ENCODE measurements at regions not wholly inside any gene's neighbourhood (a gene's known extent, or its start where the extent isn't known, plus 50 kb on each side); places are given as distances from the start of the nearest gene placed in this dataset.

- TF ChIP-seq CTCF (IDR thresholded peaks at IDR 0.05; ENCODE audit: poor library complexity, severe bottlenecking) = no peak
- no peak overlapping the region for H3K27ac ChIP-seq (ENCODE audit: poor library complexity, severe bottlenecking)
- H3K36me3 ChIP-seq (ENCODE audit: low read depth) = no peaks in the 10 kb centered on the region
- peaks cover 3% of the 10 kb centered on the region for H3K9me3 ChIP-seq (ENCODE audit: severe bottlenecking)
- peaks cover 6% of the 10 kb centered on the region for H3K4me1 ChIP-seq (ENCODE audit: insufficient read depth, poor library complexity, severe bottlenecking)
- H3K4me3 ChIP-seq (ENCODE audit: severe bottlenecking) = no peak overlapping the region
- DNase-seq (ENCODE audit: low spot score) = no peak
- H3K27me3 ChIP-seq (ENCODE audit: insufficient read depth, poor library complexity, severe bottlenecking) = no peaks in the 10 kb centered on the region
- no peak for ATAC-seq (ENCODE audit: low read depth)
These were observed 159.6 kb downstream of the ACTL7B start for GRCh38 chr9:108696156-108696555.

GRCh38 chr9:108694170-108694569, 161.6 kb downstream of the ACTL7B start:
- Histone ChIP-seq H3K9me3 (ENCODE audit: severe bottlenecking) (peaks cover 3% of the 10 kb centered on the region), H3K4me1 (ENCODE audit: insufficient read depth, poor library complexity, severe bottlenecking) (peaks cover 6% of the 10 kb centered on the region), H3K27me3 (ENCODE audit: insufficient read depth, poor library complexity, severe bottlenecking) (no peaks in the 10 kb centered on the region), H3K36me3 (ENCODE audit: low read depth) (no peaks in the 10 kb centered on the region), H3K4me3 (ENCODE audit: severe bottlenecking) (no peak overlapping the region), H3K27ac (ENCODE audit: poor library complexity, severe bottlenecking) (no peak overlapping the region)
- no peak for TF ChIP-seq CTCF (IDR thresholded peaks at IDR 0.05; ENCODE audit: poor library complexity, severe bottlenecking)
- DNase-seq (ENCODE audit: low spot score) (no peak), ATAC-seq (ENCODE audit: low read depth) (no peak)

- peak; percentile 84 for ATAC-seq (ENCODE audit: low read depth)
- TF ChIP-seq CTCF (IDR thresholded peaks at IDR 0.05; ENCODE audit: poor library complexity, severe bottlenecking) = no peak
These were observed 164.2 kb downstream of the ACTL7B start for GRCh38 chr9:108691614-108692013.

GRCh38 chr9:108688676-108689075, 167.1 kb downstream of the ACTL7B start:
- TF ChIP-seq CTCF (IDR thresholded peaks at IDR 0.05; ENCODE audit: poor library complexity, severe bottlenecking) = no peak
- no peak for DNase-seq (ENCODE audit: low spot score)
- no peaks in the 10 kb centered on the region for H3K36me3 ChIP-seq (ENCODE audit: low read depth)
- no peaks in the 10 kb centered on the region for H3K27me3 ChIP-seq (ENCODE audit: insufficient read depth, poor library complexity, severe bottlenecking)
- no peaks in the 10 kb centered on the region for H3K9me3 ChIP-seq (ENCODE audit: severe bottlenecking)
- ATAC-seq (ENCODE audit: low read depth) = no peak
- peaks cover 6% of the 10 kb centered on the region for H3K4me1 ChIP-seq (ENCODE audit: insufficient read depth, poor library complexity, severe bottlenecking)
- no peak overlapping the region for H3K27ac ChIP-seq (ENCODE audit: poor library complexity, severe bottlenecking)
- H3K4me3 ChIP-seq (ENCODE audit: severe bottlenecking) = no peak overlapping the region

More at GRCh38 chr9:108691614-108692013, 164.2 kb downstream of the ACTL7B start:
- no peaks in the 10 kb centered on the region for H3K27me3 ChIP-seq (ENCODE audit: insufficient read depth, poor library complexity, severe bottlenecking)
- peaks cover 6% of the 10 kb centered on the region for H3K4me1 ChIP-seq (ENCODE audit: insufficient read depth, poor library complexity, severe bottlenecking)
- no peaks in the 10 kb centered on the region for H3K9me3 ChIP-seq (ENCODE audit: severe bottlenecking)
- H3K36me3 ChIP-seq (ENCODE audit: low read depth) = no peaks in the 10 kb centered on the region
- no peak for DNase-seq (ENCODE audit: low spot score)
- no peak overlapping the region for H3K27ac ChIP-seq (ENCODE audit: poor library complexity, severe bottlenecking)
- H3K4me3 ChIP-seq (ENCODE audit: severe bottlenecking) = no peak overlapping the region

GRCh38 chr9:108688051-108688450, 167.7 kb downstream of the ACTL7B start:
- Histone ChIP-seq H3K9me3 (ENCODE audit: severe bottlenecking) (no peaks in the 10 kb centered on the region), H3K4me3 (ENCODE audit: severe bottlenecking) (no peak overlapping the region), H3K4me1 (ENCODE audit: insufficient read depth, poor library complexity, severe bottlenecking) (peaks cover 6% of the 10 kb centered on the region), H3K27me3 (ENCODE audit: insufficient read depth, poor library complexity, severe bottlenecking) (no peaks in the 10 kb centered on the region), H3K36me3 (ENCODE audit: low read depth) (no peaks in the 10 kb centered on the region), H3K27ac (ENCODE audit: poor library complexity, severe bottlenecking) (no peak overlapping the region)
- TF ChIP-seq CTCF (IDR thresholded peaks at IDR 0.05; ENCODE audit: poor library complexity, severe bottlenecking) = no peak
- ATAC-seq (ENCODE audit: low read depth) (no peak), DNase-seq (ENCODE audit: low spot score) (no peak)

Data from RWPE2 (cell line).